SK-N-SH treated with all-trans-retinoic acid at 6 μM for 48 hours (cell line): ENCODE measurements at regions not wholly inside any gene's neighbourhood (a gene's known extent, or its start where the extent isn't known, plus 50 kb on each side); places are given as distances from the start of the nearest gene placed in this dataset.

ENCODE experiments used
- ATAC-seq: fragments of 200-7000 bp; cut with Tn5 transposase; 3 replicates; pipeline ENCODE4 v1.9.1; 2020; ENCODE audit warnings: mild to moderate bottlenecking, moderate library complexity
- CREB5 ChIP-seq: fragments of 250-450 bp; sonication (Bioruptor Pico); IDR thresholded peaks from 2 replicates; pipeline ENCODE4 v1.5.1; 2020; ENCODE audit warnings: low read depth, mild to moderate bottlenecking, moderate library complexity
- CSDC2 ChIP-seq: fragments of 250-450 bp; sonication (Bioruptor Pico); IDR thresholded peaks from 2 replicates; pipeline ENCODE4 v1.5.0; 2020; ENCODE audit warnings: mild to moderate bottlenecking, moderate library complexity
- CSRNP3 ChIP-seq: fragments of 250-450 bp; sonication (Bioruptor Pico); IDR thresholded peaks from 2 replicates; pipeline ENCODE4 v1.5.1; 2021; ENCODE audit warnings: mild to moderate bottlenecking, moderate library complexity
- ESRRG ChIP-seq: fragments of 250-450 bp; sonication (Bioruptor Pico); IDR thresholded peaks from 2 replicates; pipeline ENCODE4 v1.6.1; 2021; ENCODE audit warnings: mild to moderate bottlenecking
- GLIS3 ChIP-seq: fragments of 250-450 bp; sonication (Bioruptor Pico); IDR thresholded peaks from 2 replicates; pipeline ENCODE4 v1.5.0; 2020; ENCODE audit warnings: mild to moderate bottlenecking, moderate library complexity
- ISL1 ChIP-seq: fragments of 250-450 bp; sonication (Bioruptor Pico); IDR thresholded peaks from 2 replicates; pipeline ENCODE4 v2.1.2; 2022; ENCODE audit warnings: mild to moderate bottlenecking, moderate library complexity
- OSR1 ChIP-seq: fragments of 250-450 bp; sonication (Bioruptor Pico); IDR thresholded peaks from 2 replicates; pipeline ENCODE4 v1.8.0; 2022; ENCODE audit warnings: moderate library complexity, mild to moderate bottlenecking, inconsistent platforms
- PATZ1 ChIP-seq: fragments of 250-450 bp; sonication (Bioruptor Pico); IDR thresholded peaks from 2 replicates; pipeline ENCODE4 v1.8.0; 2020; ENCODE audit warnings: mild to moderate bottlenecking, moderate library complexity, borderline replicate concordance
- POU6F1 ChIP-seq: fragments of 250-450 bp; sonication (Bioruptor Pico); IDR thresholded peaks from 2 replicates; pipeline ENCODE4 v1.8.0; 2021; ENCODE audit warnings: low read depth, mild to moderate bottlenecking, moderate library complexity, borderline replicate concordance
- PPARA ChIP-seq: fragments of 250-450 bp; sonication (Bioruptor Pico); IDR thresholded peaks from 2 replicates; pipeline ENCODE4 v1.5.0; 2020; ENCODE audit warnings: mild to moderate bottlenecking, borderline replicate concordance
- RARB ChIP-seq: fragments of 250-450 bp; sonication (Bioruptor Pico); IDR thresholded peaks from 2 replicates; pipeline ENCODE4 v1.8.0; 2021; ENCODE audit warnings: mild to moderate bottlenecking, moderate library complexity
- SNAI2 ChIP-seq: fragments of 250-450 bp; sonication (Bioruptor Pico); IDR thresholded peaks from 2 replicates; pipeline ENCODE4 v1.5.0; 2020; ENCODE audit warnings: mild to moderate bottlenecking, moderate library complexity
- TCF4 ChIP-seq: fragments of 250-450 bp; sonication (Bioruptor Pico); IDR thresholded peaks from 2 replicates; pipeline ENCODE4 v1.8.0; 2021; ENCODE audit warnings: mild to moderate bottlenecking, moderate library complexity, borderline replicate concordance
- TOX ChIP-seq: fragments of 250-450 bp; sonication (Bioruptor Pico); IDR thresholded peaks from 2 replicates; pipeline ENCODE4 v1.8.0; 2021; ENCODE audit warnings: mild to moderate bottlenecking, moderate library complexity, borderline replicate concordance
- TSHZ2 ChIP-seq: fragments of 250-450 bp; sonication (Bioruptor Pico); IDR thresholded peaks from 2 replicates; pipeline ENCODE4 v1.5.0; 2020; ENCODE audit warnings: mild to moderate bottlenecking, moderate library complexity
- ZC3H10 ChIP-seq: fragments of 250-450 bp; sonication (Bioruptor Pico); IDR thresholded peaks from 2 replicates; pipeline ENCODE4 v1.5.1; 2021; ENCODE audit warnings: mild to moderate bottlenecking, moderate library complexity
- ZFP30 ChIP-seq: fragments of 450-650 bp; formaldehyde crosslinking; IDR thresholded peaks from 2 replicates; pipeline ENCODE4 v1.5.0; 2022; ENCODE audit warnings: mild to moderate bottlenecking, moderate library complexity
- ZNF70 ChIP-seq: fragments of 450-650 bp; formaldehyde crosslinking; IDR thresholded peaks from 2 replicates; pipeline ENCODE4 v1.5.0; 2020; ENCODE audit warnings: mild to moderate bottlenecking, moderate library complexity
- ZNF8 ChIP-seq: fragments of 450-650 bp; formaldehyde crosslinking; IDR thresholded peaks from 2 replicates; pipeline ENCODE4 v1.5.0; 2020; ENCODE audit warnings: mild to moderate bottlenecking, moderate library complexity

- TF ChIP-seq TSHZ2 (CRISPR knock-in tag), result peak; percentile 71
- peak; percentile 71; the same call in 1 of the 2 replicates for TF ChIP-seq TCF4
- TF ChIP-seq PPARA (CRISPR knock-in tag), result no peak
- no peak; the same call in 2 of the 3 replicates for ATAC-seq
Measured at GRCh38 chr4:79831701-79832514, 241.1 kb downstream of the ANTXR2 start.

- TF ChIP-seq TCF4 (peak; percentile 87; the same call in 1 of the 2 replicates), ZNF8 (CRISPR knock-in tag) (peak; percentile 24; the same call in 1 of the 2 replicates), ISL1 (peak; percentile 18; the same call in 1 of the 2 replicates), SNAI2 (CRISPR knock-in tag) (no peak), ZNF70 (CRISPR knock-in tag) (no peak; the same call in 1 of the 2 replicates), ZC3H10 (CRISPR knock-in tag) (no peak), CSRNP3 (CRISPR knock-in tag) (no peak), PATZ1 (CRISPR knock-in tag) (no peak), GLIS3 (peak; percentile 38; the same call in 1 of the 2 replicates), ZFP30 (CRISPR knock-in tag) (no peak), TOX (CRISPR knock-in tag) (no peak), CREB5 (CRISPR knock-in tag) (no peak), CSDC2 (CRISPR knock-in tag) (no peak), OSR1 (CRISPR knock-in tag) (no peak), POU6F1 (CRISPR knock-in tag) (no peak), TSHZ2 (CRISPR knock-in tag) (peak; percentile 86; the same call in 1 of the 2 replicates), ESRRG (CRISPR knock-in tag) (no peak), RARB (CRISPR knock-in tag) (no peak)
- peak; percentile 52; the same call in 1 of the 3 replicates for ATAC-seq
Measured at GRCh38 chr4:79831119-79831528, 241.9 kb downstream of the ANTXR2 start.
